ENCODE measurements at regions not wholly inside any gene's neighbourhood (a gene's known extent, or its start where the extent isn't known, plus 50 kb on each side); places are given as distances from the start of the nearest gene placed in this dataset.

- TF ChIP-seq RFX5 (IDR thresholded peaks at IDR 0.05) (no peak), POLR2A (IDR thresholded peaks at IDR 0.05; ENCODE audit: low read length) (no peak), CHD2 (IDR thresholded peaks at IDR 0.05; ENCODE audit: low read length, partially characterized antibody) (no peak), CTCF (IDR thresholded peaks at IDR 0.05) (no peak), JUN (IDR thresholded peaks at IDR 0.05) (no peak), ZFP36 (IDR thresholded peaks at IDR 0.05; ENCODE audit: borderline replicate concordance, partially characterized antibody) (no peak), REST (IDR thresholded peaks at IDR 0.05) (no peak), EP300 (IDR thresholded peaks at IDR 0.05) (no peak), RNF2 (IDR thresholded peaks at IDR 0.05; ENCODE audit: borderline replicate concordance, low read depth) (no peak), POLR2AphosphoS2 (conservative IDR thresholded peaks at IDR 0.05; ENCODE audit: low read length) (no peak), MAX (IDR thresholded peaks at IDR 0.05) (no peak), FOSL2 (IDR thresholded peaks at IDR 0.05) (no peak), FOSL2 (CRISPR knock-in tag; IDR thresholded peaks at IDR 0.05) (no peak)
Measured at GRCh38 chr5:162256711-162257110, 189.1 kb downstream of the GABRG2 start.
